ENCODE measurements at regions not wholly inside any gene's neighbourhood (a gene's known extent, or its start where the extent isn't known, plus 50 kb on each side); places are given as distances from the start of the nearest gene placed in this dataset.

DNA sequence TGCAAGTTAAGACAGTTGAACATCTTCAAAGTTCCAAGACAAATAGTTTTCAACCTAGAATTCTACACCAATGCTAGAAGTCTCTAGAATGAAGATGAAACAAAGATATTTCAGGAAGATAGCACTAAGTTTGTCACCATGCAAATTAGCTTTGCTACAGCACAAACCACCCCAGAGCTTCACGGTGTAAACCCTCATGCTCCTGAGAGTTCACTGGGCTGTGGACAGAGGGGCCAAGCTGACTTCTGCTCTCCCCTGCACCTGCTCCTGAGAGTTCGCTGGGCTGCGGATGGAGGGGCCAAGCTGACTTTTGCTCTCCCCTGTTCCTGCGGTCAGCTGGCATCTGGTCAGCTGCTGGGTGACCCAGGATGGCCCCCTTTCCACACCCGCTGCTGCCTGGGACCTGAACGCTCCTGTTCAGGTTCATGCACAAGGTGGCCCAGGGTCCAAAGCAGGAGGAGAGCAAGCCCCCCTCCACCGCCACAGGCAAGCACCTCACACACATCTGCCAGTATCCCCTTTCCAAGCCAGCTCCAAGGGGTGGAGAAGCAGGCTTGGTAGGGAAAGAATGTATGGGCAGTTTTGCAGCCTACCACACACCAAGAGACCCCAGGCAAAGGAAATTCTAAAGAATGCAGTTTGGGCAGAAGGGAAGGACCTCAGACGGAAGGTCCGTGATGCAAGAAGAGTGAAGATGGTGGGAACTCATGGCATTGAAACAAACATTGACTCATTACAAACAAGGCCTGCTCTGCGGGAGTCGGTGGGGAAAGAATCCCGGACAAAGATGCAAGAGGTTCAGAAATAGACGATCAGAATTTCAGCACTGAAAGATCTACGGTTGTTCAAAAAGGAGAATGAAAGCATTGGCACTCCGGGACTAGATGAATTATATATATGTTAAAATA, 137.8 kb upstream of the PPP2R2D start:
- Histone ChIP-seq H3K27me3 (peaks cover 0 to 14% (median 0%) of the 10 kb centered on the region in 4 donors), H3K27ac (replicated peaks in 1 of 4) (no peak overlapping the region), H3K36me3 (no peaks in the 10 kb centered on the region), H3K9me3 (peaks cover 0 to 4% (median 0%) of the 10 kb centered on the region in 4 donors), H3K4me3 (no peak overlapping the region), H3K4me1 (no peaks in the 10 kb centered on the region)
- DNase-seq (ENCODE audit: extremely low spot score) = no peak
- 88% methylated on average over 15 of the region's 15 CpGs for WGBS
- intact Hi-C loops (cut with DNase I) = no loop called here
- no peak for TF ChIP-seq POLR2AphosphoS5 (IDR thresholded peaks at IDR 0.05)

DNA sequence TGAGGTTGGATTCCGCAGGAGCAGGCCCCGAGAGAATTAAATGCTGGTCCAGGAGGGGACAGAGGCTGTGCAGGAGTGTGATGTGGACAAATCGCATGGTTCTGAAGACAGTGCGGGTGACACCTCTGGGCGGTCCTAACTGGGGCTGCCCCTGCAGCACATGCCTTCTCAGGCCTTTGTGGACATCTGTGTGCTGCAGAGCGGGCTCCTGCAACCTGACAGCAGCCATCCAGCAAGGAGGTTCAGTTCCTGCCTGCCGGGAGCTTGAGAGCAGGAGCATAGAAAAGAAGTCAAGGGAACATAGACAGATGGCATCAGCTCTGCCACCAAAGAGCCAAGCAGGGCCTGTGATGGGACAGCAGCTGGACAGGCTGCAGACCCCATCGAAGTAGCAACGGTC, 135.9 kb upstream of the PPP2R2D start:
- Histone ChIP-seq H3K36me3 (no peaks in the 10 kb centered on the region), H3K4me3 (no peak overlapping the region), H3K27me3 (peaks cover 0 to 6% (median 0%) of the 10 kb centered on the region in 4 donors), H3K4me1 (no peaks in the 10 kb centered on the region), H3K9me3 (peaks cover 0 to 4% (median 0%) of the 10 kb centered on the region in 4 donors), H3K27ac (replicated peaks in 1 of 4) (no peak overlapping the region)
- WGBS = 86% methylated on average over 9 of the region's 9 CpGs
- TF ChIP-seq POLR2AphosphoS5 (IDR thresholded peaks at IDR 0.05) = no peak
- TF ChIP-seq EP300 (IDR thresholded peaks at IDR 0.05) = no peak
- TF ChIP-seq, protein P1, sequence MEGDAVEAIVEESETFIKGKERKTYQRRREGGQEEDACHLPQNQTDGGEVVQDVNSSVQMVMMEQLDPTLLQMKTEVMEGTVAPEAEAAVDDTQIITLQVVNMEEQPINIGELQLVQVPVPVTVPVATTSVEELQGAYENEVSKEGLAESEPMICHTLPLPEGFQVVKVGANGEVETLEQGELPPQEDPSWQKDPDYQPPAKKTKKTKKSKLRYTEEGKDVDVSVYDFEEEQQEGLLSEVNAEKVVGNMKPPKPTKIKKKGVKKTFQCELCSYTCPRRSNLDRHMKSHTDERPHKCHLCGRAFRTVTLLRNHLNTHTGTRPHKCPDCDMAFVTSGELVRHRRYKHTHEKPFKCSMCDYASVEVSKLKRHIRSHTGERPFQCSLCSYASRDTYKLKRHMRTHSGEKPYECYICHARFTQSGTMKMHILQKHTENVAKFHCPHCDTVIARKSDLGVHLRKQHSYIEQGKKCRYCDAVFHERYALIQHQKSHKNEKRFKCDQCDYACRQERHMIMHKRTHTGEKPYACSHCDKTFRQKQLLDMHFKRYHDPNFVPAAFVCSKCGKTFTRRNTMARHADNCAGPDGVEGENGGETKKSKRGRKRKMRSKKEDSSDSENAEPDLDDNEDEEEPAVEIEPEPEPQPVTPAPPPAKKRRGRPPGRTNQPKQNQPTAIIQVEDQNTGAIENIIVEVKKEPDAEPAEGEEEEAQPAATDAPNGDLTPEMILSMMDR (IDR thresholded peaks at IDR 0.05) = no peak
- TF ChIP-seq POLR2A (IDR thresholded peaks at IDR 0.05; ENCODE audit: low read depth) = no peak
- no peak for DNase-seq (ENCODE audit: extremely low spot score)
- intact Hi-C loops (cut with DNase I) = no loop called here

DNA sequence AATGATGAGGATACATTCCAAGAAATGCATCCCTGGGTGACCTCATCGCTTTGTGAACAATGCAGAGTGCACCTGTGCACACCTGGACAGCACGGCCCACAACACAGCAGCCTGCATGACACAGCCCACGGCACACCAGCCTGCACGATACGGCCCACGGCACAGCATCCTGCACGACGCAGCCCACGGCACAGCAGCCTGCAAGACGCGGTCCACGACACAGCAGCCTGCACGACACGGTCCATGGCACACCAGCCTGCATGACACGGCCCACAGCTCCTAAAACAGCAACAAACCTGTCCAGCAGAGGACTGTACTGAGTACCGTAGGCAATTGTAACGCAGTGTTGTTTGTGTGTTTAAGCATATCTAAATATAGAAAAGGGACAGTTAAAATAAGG, 134.7 kb upstream of the PPP2R2D start:
- H3K36me3 ChIP-seq = no peaks in the 10 kb centered on the region
- no peak for DNase-seq (ENCODE audit: extremely low spot score)
- no peaks in the 10 kb centered on the region for H3K4me1 ChIP-seq
- H3K4me3 ChIP-seq = no peak overlapping the region
- peaks cover 0 to 2% (median 0%) of the 10 kb centered on the region in 4 donors for H3K27me3 ChIP-seq
- WGBS = 94% methylated on average over 11 of the region's 17 CpGs
- TF ChIP-seq POLR2A (IDR thresholded peaks at IDR 0.05; ENCODE audit: low read depth) (no peak), POLR2AphosphoS5 (IDR thresholded peaks at IDR 0.05) (no peak), EP300 (IDR thresholded peaks at IDR 0.05) (no peak)
- TF ChIP-seq, protein P1 (IDR thresholded peaks at IDR 0.05) = no peak
- no peak overlapping the region for H3K27ac ChIP-seq (replicated peaks in 1 of 4)
- H3K9me3 ChIP-seq = peaks cover 0 to 4% (median 0%) of the 10 kb centered on the region in 4 donors
- intact Hi-C loops (cut with DNase I) = no loop called here

DNA sequence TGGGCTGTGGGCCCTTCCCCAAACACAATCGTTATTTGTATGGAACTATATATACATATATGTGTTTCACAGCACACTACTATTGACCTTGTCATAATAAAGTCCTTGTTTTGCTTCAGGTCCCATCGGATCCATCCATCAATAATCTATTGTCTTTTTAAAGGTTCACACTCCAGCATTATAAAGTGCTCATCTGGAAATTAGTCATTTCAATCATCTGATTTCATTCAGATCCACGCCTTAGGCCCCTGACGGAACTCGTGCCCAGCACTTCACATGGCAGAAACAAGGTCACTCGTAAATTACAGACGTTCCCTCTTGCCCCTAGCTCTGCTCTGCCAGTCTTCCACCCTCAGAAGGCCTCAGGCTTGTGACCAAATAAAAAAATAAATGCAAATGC, 133.1 kb upstream of the PPP2R2D start:
- intact Hi-C loops (cut with DNase I) = no loop called here
- DNase-seq (ENCODE audit: extremely low spot score) = no peak
- no peaks in the 10 kb centered on the region for H3K9me3 ChIP-seq
- H3K27ac ChIP-seq (replicated peaks in 1 of 4) = no peak overlapping the region
- no peaks in the 10 kb centered on the region for H3K36me3 ChIP-seq
- H3K4me1 ChIP-seq = no peaks in the 10 kb centered on the region
- no peak for TF ChIP-seq POLR2AphosphoS5 (IDR thresholded peaks at IDR 0.05)
- TF ChIP-seq, protein P1 (IDR thresholded peaks at IDR 0.05) = no peak
- TF ChIP-seq EP300 (IDR thresholded peaks at IDR 0.05) = no peak
- TF ChIP-seq POLR2A (IDR thresholded peaks at IDR 0.05; ENCODE audit: low read depth) = no peak
- H3K4me3 ChIP-seq = no peak overlapping the region
- peaks cover 0 to 15% (median 0%) of the 10 kb centered on the region in 4 donors for H3K27me3 ChIP-seq
- WGBS = 80% methylated on average over 7 of the region's 7 CpGs

DNA sequence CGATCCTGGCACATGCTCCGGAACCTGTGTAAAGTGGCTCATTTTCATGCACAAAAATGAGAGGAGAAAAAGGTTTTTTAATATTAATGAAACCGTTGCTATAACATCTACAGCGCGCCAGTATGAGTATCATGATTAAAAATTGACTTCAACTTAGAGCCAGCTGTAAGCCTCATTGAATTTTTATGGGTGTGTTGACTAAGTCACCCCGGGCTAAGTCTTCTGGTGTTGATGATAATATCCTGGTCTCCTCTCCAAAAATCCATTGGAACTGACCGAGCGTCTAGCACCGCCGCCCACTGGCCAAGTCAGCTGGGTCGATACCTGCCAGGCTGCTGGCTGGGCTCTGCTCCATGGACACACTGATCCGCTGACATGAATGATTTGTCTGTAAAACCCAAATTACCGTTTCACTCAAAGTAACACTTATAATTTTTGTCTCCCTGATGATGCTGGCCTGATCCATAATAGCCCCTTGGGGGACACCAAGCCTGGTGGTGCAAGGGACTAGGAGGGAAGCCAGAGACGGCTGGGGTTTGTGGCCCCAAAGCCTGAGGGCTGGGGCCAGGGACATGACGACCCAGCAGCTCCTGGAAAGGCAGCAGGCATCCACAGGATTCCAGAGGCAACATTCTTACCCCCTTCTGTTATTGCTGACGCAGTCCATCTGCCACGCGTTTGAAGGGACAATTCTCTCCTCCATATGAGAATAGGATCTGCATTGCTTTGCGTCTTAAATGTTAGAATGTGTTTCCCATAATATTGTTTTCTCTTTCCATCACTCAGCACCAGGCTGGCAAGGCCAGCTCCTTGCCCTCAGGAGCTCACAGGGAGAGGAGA, 131.0 kb upstream of the PPP2R2D start:
- WGBS = 76% methylated on average over 19 of the region's 19 CpGs
- Histone ChIP-seq H3K4me3 (no peak overlapping the region), H3K27ac (replicated peaks in 1 of 4) (no peak overlapping the region), H3K9me3 (no peaks in the 10 kb centered on the region), H3K36me3 (no peaks in the 10 kb centered on the region), H3K4me1 (no peaks in the 10 kb centered on the region), H3K27me3 (peaks cover 0 to 18% (median 0%) of the 10 kb centered on the region in 4 donors)
- DNase-seq (ENCODE audit: extremely low spot score) = no peak
- TF ChIP-seq EP300 (IDR thresholded peaks at IDR 0.05) = no peak
- no peak for TF ChIP-seq POLR2A (IDR thresholded peaks at IDR 0.05; ENCODE audit: low read depth)
- no peak for TF ChIP-seq POLR2AphosphoS5 (IDR thresholded peaks at IDR 0.05)
- TF ChIP-seq, protein P1 (IDR thresholded peaks at IDR 0.05) = no peak
- intact Hi-C loops (cut with DNase I) = no loop called here
